ENCODE measurements at regions not wholly inside any gene's neighbourhood (a gene's known extent, or its start where the extent isn't known, plus 50 kb on each side); places are given as distances from the start of the nearest gene placed in this dataset.

DNA sequence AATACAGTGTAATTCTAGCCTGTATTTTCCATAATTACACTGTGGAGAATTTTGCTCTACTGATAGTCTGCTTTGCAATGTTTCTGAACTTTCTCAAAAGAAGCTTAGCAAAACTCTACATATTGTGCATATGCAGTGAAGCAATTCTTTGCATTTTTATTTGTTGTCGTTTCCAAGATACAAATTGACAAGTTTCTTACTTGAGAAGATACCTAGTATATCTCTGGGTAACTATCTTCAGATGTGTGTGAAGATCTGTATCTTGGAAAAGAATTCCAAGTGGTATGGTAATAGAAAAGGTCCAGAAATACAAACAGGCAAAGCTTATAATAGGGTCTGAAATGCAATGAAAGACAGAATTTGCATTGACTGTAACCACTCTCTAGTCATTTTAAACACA lies 1119.8 kb upstream of the INTU start:
- CTCF ChIA-PET: no interaction called here
- Mint-ChIP-seq H3K27ac (no peak overlapping the region), H3K36me3 (no peaks in the 10 kb centered on the region), H3K27me3 (ENCODE audit: low read depth) (no peaks in the 10 kb centered on the region), H3K4me1 (no peaks in the 10 kb centered on the region), H3K9me3 (no peaks in the 10 kb centered on the region), H3K4me3 (no peak overlapping the region)
- no peak for ATAC-seq
- POLR2A ChIA-PET: no interaction called here
- DNase-seq (ENCODE audit: low spot score): no peak
- TF ChIP-seq, protein P1, sequence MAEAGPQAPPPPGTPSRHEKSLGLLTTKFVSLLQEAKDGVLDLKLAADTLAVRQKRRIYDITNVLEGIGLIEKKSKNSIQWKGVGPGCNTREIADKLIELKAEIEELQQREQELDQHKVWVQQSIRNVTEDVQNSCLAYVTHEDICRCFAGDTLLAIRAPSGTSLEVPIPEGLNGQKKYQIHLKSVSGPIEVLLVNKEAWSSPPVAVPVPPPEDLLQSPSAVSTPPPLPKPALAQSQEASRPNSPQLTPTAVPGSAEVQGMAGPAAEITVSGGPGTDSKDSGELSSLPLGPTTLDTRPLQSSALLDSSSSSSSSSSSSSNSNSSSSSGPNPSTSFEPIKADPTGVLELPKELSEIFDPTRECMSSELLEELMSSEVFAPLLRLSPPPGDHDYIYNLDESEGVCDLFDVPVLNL (CRISPR knock-in tag; IDR thresholded peaks at IDR 0.05; ENCODE audit: borderline replicate concordance, low read depth): no peak
- TF ChIP-seq, protein P2, sequence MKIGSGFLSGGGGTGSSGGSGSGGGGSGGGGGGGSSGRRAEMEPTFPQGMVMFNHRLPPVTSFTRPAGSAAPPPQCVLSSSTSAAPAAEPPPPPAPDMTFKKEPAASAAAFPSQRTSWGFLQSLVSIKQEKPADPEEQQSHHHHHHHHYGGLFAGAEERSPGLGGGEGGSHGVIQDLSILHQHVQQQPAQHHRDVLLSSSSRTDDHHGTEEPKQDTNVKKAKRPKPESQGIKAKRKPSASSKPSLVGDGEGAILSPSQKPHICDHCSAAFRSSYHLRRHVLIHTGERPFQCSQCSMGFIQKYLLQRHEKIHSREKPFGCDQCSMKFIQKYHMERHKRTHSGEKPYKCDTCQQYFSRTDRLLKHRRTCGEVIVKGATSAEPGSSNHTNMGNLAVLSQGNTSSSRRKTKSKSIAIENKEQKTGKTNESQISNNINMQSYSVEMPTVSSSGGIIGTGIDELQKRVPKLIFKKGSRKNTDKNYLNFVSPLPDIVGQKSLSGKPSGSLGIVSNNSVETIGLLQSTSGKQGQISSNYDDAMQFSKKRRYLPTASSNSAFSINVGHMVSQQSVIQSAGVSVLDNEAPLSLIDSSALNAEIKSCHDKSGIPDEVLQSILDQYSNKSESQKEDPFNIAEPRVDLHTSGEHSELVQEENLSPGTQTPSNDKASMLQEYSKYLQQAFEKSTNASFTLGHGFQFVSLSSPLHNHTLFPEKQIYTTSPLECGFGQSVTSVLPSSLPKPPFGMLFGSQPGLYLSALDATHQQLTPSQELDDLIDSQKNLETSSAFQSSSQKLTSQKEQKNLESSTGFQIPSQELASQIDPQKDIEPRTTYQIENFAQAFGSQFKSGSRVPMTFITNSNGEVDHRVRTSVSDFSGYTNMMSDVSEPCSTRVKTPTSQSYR (CRISPR knock-in tag; IDR thresholded peaks at IDR 0.05): no peak
- TF ChIP-seq TP53 (CRISPR knock-in tag; IDR thresholded peaks at IDR 0.05) (no peak), FOXK1 (CRISPR knock-in tag; IDR thresholded peaks at IDR 0.05) (no peak), SP1 (CRISPR knock-in tag; conservative IDR thresholded peaks at IDR 0.05) (no peak), TCF7 (CRISPR knock-in tag; IDR thresholded peaks at IDR 0.05; ENCODE audit: low read depth) (no peak), ATF1 (CRISPR knock-in tag; IDR thresholded peaks at IDR 0.05) (no peak), GABPB1 (CRISPR knock-in tag; IDR thresholded peaks at IDR 0.05) (no peak), ZNF317 (CRISPR knock-in tag; IDR thresholded peaks at IDR 0.05; ENCODE audit: borderline replicate concordance, low read depth) (no peak), FOXP1 (CRISPR knock-in tag; IDR thresholded peaks at IDR 0.05; ENCODE audit: borderline replicate concordance) (no peak), ZNF219 (CRISPR knock-in tag; IDR thresholded peaks at IDR 0.05; ENCODE audit: borderline replicate concordance) (no peak), IRF2 (CRISPR knock-in tag; IDR thresholded peaks at IDR 0.05; ENCODE audit: borderline replicate concordance, low read depth) (no peak), CREB1 (CRISPR knock-in tag; IDR thresholded peaks at IDR 0.05) (no peak)
- TF ChIP-seq, protein P3, sequence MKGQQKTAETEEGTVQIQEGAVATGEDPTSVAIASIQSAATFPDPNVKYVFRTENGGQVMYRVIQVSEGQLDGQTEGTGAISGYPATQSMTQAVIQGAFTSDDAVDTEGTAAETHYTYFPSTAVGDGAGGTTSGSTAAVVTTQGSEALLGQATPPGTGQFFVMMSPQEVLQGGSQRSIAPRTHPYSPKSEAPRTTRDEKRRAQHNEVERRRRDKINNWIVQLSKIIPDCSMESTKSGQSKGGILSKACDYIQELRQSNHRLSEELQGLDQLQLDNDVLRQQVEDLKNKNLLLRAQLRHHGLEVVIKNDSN (CRISPR knock-in tag; IDR thresholded peaks at IDR 0.05): no peak
- TF ChIP-seq, protein P4, sequence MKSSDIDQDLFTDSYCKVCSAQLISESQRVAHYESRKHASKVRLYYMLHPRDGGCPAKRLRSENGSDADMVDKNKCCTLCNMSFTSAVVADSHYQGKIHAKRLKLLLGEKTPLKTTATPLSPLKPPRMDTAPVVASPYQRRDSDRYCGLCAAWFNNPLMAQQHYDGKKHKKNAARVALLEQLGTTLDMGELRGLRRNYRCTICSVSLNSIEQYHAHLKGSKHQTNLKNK (CRISPR knock-in tag; IDR thresholded peaks at IDR 0.05): no peak
- TF ChIP-seq, protein P5, sequence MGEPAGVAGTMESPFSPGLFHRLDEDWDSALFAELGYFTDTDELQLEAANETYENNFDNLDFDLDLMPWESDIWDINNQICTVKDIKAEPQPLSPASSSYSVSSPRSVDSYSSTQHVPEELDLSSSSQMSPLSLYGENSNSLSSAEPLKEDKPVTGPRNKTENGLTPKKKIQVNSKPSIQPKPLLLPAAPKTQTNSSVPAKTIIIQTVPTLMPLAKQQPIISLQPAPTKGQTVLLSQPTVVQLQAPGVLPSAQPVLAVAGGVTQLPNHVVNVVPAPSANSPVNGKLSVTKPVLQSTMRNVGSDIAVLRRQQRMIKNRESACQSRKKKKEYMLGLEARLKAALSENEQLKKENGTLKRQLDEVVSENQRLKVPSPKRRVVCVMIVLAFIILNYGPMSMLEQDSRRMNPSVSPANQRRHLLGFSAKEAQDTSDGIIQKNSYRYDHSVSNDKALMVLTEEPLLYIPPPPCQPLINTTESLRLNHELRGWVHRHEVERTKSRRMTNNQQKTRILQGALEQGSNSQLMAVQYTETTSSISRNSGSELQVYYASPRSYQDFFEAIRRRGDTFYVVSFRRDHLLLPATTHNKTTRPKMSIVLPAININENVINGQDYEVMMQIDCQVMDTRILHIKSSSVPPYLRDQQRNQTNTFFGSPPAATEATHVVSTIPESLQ (CRISPR knock-in tag; IDR thresholded peaks at IDR 0.05): no peak
- TF ChIP-seq, protein P6, sequence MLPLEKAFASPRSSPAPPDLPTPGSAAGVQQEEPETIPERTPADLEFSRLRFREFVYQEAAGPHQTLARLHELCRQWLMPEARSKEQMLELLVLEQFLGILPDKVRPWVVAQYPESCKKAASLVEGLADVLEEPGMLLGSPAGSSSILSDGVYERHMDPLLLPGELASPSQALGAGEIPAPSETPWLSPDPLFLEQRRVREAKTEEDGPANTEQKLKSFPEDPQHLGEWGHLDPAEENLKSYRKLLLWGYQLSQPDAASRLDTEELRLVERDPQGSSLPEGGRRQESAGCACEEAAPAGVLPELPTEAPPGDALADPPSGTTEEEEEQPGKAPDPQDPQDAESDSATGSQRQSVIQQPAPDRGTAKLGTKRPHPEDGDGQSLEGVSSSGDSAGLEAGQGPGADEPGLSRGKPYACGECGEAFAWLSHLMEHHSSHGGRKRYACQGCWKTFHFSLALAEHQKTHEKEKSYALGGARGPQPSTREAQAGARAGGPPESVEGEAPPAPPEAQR (CRISPR knock-in tag; IDR thresholded peaks at IDR 0.05): no peak
- TF ChIP-seq, protein P7, sequence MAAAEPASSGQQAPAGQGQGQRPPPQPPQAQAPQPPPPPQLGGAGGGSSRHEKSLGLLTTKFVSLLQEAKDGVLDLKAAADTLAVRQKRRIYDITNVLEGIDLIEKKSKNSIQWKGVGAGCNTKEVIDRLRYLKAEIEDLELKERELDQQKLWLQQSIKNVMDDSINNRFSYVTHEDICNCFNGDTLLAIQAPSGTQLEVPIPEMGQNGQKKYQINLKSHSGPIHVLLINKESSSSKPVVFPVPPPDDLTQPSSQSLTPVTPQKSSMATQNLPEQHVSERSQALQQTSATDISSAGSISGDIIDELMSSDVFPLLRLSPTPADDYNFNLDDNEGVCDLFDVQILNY (CRISPR knock-in tag; IDR thresholded peaks at IDR 0.05): no peak
- TF ChIP-seq, protein P8, sequence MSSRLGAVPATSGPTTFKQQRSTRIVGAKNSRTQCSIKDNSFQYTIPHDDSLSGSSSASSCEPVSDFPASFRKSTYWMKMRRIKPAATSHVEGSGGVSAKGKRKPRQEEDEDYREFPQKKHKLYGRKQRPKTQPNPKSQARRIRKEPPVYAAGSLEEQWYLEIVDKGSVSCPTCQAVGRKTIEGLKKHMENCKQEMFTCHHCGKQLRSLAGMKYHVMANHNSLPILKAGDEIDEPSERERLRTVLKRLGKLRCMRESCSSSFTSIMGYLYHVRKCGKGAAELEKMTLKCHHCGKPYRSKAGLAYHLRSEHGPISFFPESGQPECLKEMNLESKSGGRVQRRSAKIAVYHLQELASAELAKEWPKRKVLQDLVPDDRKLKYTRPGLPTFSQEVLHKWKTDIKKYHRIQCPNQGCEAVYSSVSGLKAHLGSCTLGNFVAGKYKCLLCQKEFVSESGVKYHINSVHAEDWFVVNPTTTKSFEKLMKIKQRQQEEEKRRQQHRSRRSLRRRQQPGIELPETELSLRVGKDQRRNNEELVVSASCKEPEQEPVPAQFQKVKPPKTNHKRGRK (CRISPR knock-in tag; IDR thresholded peaks at IDR 0.05; ENCODE audit: borderline replicate concordance): no peak
- TF ChIP-seq, protein P9, sequence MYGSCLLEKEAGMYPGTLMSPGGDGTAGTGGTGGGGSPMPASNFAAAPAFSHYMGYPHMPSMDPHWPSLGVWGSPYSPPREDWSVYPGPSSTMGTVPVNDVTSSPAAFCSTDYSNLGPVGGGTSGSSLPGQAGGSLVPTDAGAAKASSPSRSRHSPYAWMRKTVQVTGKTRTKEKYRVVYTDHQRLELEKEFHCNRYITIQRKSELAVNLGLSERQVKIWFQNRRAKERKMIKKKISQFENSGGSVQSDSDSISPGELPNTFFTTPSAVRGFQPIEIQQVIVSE (CRISPR knock-in tag; IDR thresholded peaks at IDR 0.05; ENCODE audit: borderline replicate concordance): no peak
